Astrocyte (in vitro differentiated cells and primary cell): ENCODE measurements at regions not wholly inside any gene's neighbourhood (a gene's known extent, or its start where the extent isn't known, plus 50 kb on each side); places are given as distances from the start of the nearest gene placed in this dataset.
A peak's percentile ranks its signal among the peaks of the same experiment; 100 is the strongest.
"Not testable (repeated sequence)": the region's sequence is repeated elsewhere in the genome, so short reads cannot be mapped to it uniquely, and the experiment has no call there.

ENCODE experiments used
- DNase-seq: peaks from one replicate; pipeline ENCODE4 v3.0.0-alpha.2; 2010; ENCODE audit warnings: low read depth
- FAIRE-seq: peaks from 2 replicates; lab custom pipeline; 2011; peaks lifted over from hg19 to GRCh38; lab: Jason Lieb, UNC
- H2AFZ ChIP-seq: 2 replicates; pipeline ENCODE4 v1.6.0; 2012; ENCODE audit warnings: low read depth, low read length, inconsistent platforms
- H3K27ac ChIP-seq: 2 replicates; pipeline ENCODE4 v1.5.1; 2011; ENCODE audit warnings: low read depth, low read length, inconsistent platforms
- H3K27me3 ChIP-seq: 2 replicates; pipeline ENCODE4 v1.6.0; 2011; ENCODE audit warnings: low read length, inconsistent platforms; ENCODE audit not compliant: insufficient read depth
- H3K36me3 ChIP-seq: 2 replicates; pipeline ENCODE4 v1.5.1; 2011; ENCODE audit warnings: low read length, inconsistent platforms; ENCODE audit not compliant: insufficient read depth
- H3K4me1 ChIP-seq: 2 replicates; pipeline ENCODE4 v1.5.1; 2011; ENCODE audit warnings: low read length, inconsistent platforms; ENCODE audit not compliant: insufficient read depth
- H3K4me2 ChIP-seq: 2 replicates; pipeline ENCODE4 v1.6.0; 2012; ENCODE audit warnings: low read length, inconsistent platforms
- H3K4me3 ChIP-seq: 2 replicates; pipeline ENCODE4 v1.5.1; 2011; ENCODE audit warnings: low read depth, mild to moderate bottlenecking, low read length, inconsistent platforms; ENCODE audit not compliant: insufficient read depth
- H3K79me2 ChIP-seq: 2 replicates; pipeline ENCODE4 v1.6.0; 2012; ENCODE audit warnings: mild to moderate bottlenecking, low read length, inconsistent platforms; ENCODE audit not compliant: insufficient read depth
- H3K9ac ChIP-seq: 2 replicates; pipeline ENCODE4 v1.6.0; 2012; ENCODE audit warnings: mild to moderate bottlenecking, low read length, inconsistent platforms
- H3K9me3 ChIP-seq: 2 replicates; pipeline ENCODE4 v1.5.1; 2012; ENCODE audit warnings: low read depth, mild to moderate bottlenecking, low read length, inconsistent platforms; ENCODE audit not compliant: insufficient read depth
- H4K20me1 ChIP-seq: 2 replicates; pipeline ENCODE4 v1.6.0; 2012; ENCODE audit warnings: low read length, inconsistent platforms; ENCODE audit not compliant: insufficient read depth
- H3K27ac Mint-ChIP-seq: one replicate; pipeline ENCODE4 v1.8.0; 2021; ENCODE audit warnings: mild to moderate bottlenecking, mixed read lengths; ENCODE audit not compliant: unreplicated experiment
- H3K27me3 Mint-ChIP-seq: one replicate; pipeline ENCODE4 v1.8.0; 2021; ENCODE audit warnings: low read depth, mixed read lengths; ENCODE audit not compliant: unreplicated experiment
- H3K36me3 Mint-ChIP-seq: one replicate; pipeline ENCODE4 v1.8.0; 2021; ENCODE audit warnings: low read depth, mixed read lengths; ENCODE audit not compliant: unreplicated experiment
- H3K4me1 Mint-ChIP-seq: one replicate; pipeline ENCODE4 v1.8.0; 2021; ENCODE audit warnings: low read depth, mixed read lengths; ENCODE audit not compliant: unreplicated experiment
- H3K4me3 Mint-ChIP-seq: one replicate; pipeline ENCODE4 v1.8.0; 2021; ENCODE audit warnings: mild to moderate bottlenecking, moderate library complexity, mixed read lengths; ENCODE audit not compliant: unreplicated experiment
- H3K9me3 Mint-ChIP-seq: one replicate; pipeline ENCODE4 v1.8.0; 2021; ENCODE audit warnings: mild to moderate bottlenecking, mixed read lengths; ENCODE audit not compliant: unreplicated experiment
- EZH2 ChIP-seq: IDR thresholded peaks from 2 replicates; pipeline ENCODE4 v1.6.1; 2012; ENCODE audit warnings: mild to moderate bottlenecking, low read length, inconsistent platforms; ENCODE audit not compliant: insufficient read depth
- TF ChIP-seq, protein P1 (sequence below): IDR thresholded peaks from 2 replicates; pipeline ENCODE4 v1.5.1; 2011; ENCODE audit warnings: low read depth, mild to moderate bottlenecking, inconsistent platforms, low read length, moderate library complexity; ENCODE audit not compliant: insufficient read depth

DNA sequence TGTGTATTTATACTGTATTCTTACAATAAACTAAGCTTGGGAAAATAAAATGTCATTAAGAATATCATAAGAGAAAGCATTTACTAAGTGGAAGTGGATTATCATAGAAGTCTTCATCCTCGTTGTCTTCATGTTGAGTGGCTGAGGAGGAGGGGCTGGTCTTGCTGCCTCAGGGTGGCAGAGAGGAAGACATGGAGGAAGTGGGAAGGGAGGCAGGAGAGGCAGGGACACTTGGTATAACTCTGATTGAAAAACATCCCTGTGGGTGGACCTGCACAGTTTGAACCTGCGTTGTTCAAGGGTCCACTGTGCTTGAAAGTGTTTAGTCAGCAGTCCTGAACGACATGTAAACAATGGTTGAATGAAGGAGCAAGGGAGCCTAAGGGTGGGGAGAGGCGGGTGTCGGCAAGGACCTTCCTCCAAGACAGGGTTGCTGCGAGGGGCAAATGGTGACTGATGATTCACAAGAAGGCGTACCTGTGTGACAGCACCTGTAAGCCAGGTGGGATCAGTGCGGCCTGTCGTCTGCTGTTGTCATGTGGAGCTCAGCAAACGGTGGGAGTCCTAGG lies 103.8 kb upstream of the KLF13 start:
- H3K9ac ChIP-seq = no peak overlapping the region
- no peak overlapping the region for H3K27ac ChIP-seq
- DNase-seq (no peak), FAIRE-seq (no peak)
- no peaks in the 10 kb centered on the region for H4K20me1 ChIP-seq
- no peaks in the 10 kb centered on the region for H3K79me2 ChIP-seq
- H2AFZ ChIP-seq = no peak overlapping the region
- H3K4me3 ChIP-seq = no peak overlapping the region
- no peak overlapping the region for H3K27ac Mint-ChIP-seq
- H3K9me3 ChIP-seq = no peaks in the 10 kb centered on the region
- no peaks in the 10 kb centered on the region for H3K4me1 Mint-ChIP-seq
- H3K4me2 ChIP-seq = no peak overlapping the region
- peaks cover 13% of the 10 kb centered on the region for H3K27me3 Mint-ChIP-seq
- H3K9me3 Mint-ChIP-seq = no peaks in the 10 kb centered on the region
- H3K36me3 Mint-ChIP-seq = no peaks in the 10 kb centered on the region
- no peaks in the 10 kb centered on the region for H3K36me3 ChIP-seq
- peaks cover 9% of the 10 kb centered on the region for H3K4me1 ChIP-seq
- TF ChIP-seq, protein P1, sequence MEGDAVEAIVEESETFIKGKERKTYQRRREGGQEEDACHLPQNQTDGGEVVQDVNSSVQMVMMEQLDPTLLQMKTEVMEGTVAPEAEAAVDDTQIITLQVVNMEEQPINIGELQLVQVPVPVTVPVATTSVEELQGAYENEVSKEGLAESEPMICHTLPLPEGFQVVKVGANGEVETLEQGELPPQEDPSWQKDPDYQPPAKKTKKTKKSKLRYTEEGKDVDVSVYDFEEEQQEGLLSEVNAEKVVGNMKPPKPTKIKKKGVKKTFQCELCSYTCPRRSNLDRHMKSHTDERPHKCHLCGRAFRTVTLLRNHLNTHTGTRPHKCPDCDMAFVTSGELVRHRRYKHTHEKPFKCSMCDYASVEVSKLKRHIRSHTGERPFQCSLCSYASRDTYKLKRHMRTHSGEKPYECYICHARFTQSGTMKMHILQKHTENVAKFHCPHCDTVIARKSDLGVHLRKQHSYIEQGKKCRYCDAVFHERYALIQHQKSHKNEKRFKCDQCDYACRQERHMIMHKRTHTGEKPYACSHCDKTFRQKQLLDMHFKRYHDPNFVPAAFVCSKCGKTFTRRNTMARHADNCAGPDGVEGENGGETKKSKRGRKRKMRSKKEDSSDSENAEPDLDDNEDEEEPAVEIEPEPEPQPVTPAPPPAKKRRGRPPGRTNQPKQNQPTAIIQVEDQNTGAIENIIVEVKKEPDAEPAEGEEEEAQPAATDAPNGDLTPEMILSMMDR = no peak
- TF ChIP-seq EZH2 = no peak
- no peak overlapping the region for H3K4me3 Mint-ChIP-seq
- peaks cover 15% of the 10 kb centered on the region for H3K27me3 ChIP-seq

DNA sequence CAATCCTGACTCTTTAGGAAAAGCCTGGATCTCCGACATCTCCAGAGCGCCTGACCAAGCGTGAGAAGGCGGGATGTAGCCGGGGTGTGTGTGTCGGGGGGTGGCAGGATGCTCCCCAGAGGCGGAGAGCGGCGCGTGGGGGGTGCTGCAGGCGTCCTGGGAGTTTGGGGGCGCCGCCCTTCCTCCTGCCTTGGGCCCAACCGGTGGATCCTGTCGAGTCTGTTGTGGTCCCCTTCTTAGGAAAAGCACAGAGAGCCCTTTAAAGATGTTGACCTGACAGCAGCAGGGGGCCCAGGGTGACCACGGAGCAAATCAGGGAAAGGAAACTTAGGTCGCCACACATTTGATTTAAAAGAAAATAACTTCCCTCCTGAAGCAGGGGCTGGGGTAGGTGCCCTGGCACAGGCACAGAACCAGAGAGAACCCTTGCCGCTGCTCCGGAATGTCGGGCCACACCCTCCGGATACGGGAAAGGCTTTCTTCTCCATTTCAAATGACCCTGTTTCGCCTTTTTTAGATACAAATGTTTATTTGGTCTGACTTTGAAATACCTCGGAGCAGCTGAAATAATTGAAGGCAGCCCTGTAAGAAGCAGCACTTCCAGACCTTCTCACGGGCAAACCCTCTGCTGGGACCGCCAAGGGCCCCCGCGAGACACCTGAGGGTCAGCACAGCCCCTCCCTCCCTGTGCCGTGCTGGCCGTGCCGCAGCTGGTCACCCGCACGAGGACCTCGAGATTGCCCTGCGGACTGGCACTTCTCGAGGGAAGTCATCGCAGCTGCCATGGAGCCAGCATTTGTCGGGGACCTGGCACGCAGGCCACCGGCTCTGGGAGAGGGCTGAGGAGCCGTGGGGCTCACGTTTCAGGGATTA lies 102.9 kb upstream of the KLF13 start:
- no peak for FAIRE-seq
- Histone ChIP-seq H3K27me3 (peaks cover 15% of the 10 kb centered on the region), H3K9ac (no peak overlapping the region), H4K20me1 (no peaks in the 10 kb centered on the region), H3K79me2 (no peaks in the 10 kb centered on the region), H3K9me3 (no peaks in the 10 kb centered on the region), H3K27ac (no peak overlapping the region), H3K4me2 (peak overlapping the region; percentile 77), H2AFZ (peak overlapping the region; percentile 48), H3K4me3 (peak overlapping the region; percentile 25), H3K36me3 (no peaks in the 10 kb centered on the region), H3K4me1 (peaks cover 9% of the 10 kb centered on the region)
- peak; percentile 23 for TF ChIP-seq EZH2
- TF ChIP-seq, protein P1 = no peak
- Mint-ChIP-seq H3K27ac (no peak overlapping the region), H3K4me1 (no peaks in the 10 kb centered on the region), H3K9me3 (no peaks in the 10 kb centered on the region), H3K27me3 (peaks cover 11% of the 10 kb centered on the region), H3K36me3 (no peaks in the 10 kb centered on the region), H3K4me3 (no peak overlapping the region)
- DNase-seq = no peak

DNA sequence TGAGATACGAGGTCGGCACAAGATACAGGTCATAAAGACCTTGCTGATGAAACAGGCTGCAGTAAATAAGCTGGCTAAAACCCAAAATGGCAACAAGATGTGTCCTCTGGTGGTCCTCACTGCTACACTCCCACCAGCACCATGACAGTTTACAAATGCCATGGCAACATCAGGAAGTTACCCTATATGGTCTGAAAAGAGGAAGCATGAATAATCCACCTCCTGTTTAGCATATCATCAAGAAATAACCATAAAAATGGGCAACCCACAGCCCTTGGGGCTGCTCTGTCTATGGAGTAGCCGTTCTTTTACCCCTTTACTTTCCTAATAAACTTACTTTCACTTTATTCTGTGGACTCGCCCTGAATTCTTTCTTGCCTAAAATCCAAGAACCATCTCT lies 102.0 kb upstream of the KLF13 start:
- H3K4me1 Mint-ChIP-seq, H3K36me3 ChIP-seq, H3K4me3 ChIP-seq, H3K27ac ChIP-seq, H3K36me3 Mint-ChIP-seq, H2AFZ ChIP-seq, H3K79me2 ChIP-seq, H3K9me3 ChIP-seq, H3K27ac Mint-ChIP-seq, H3K9me3 Mint-ChIP-seq, H3K4me2 ChIP-seq, H3K4me3 Mint-ChIP-seq, H4K20me1 ChIP-seq, H3K4me1 ChIP-seq, H3K9ac ChIP-seq, FAIRE-seq, DNase-seq: not testable (repeated sequence)
- peaks cover 15% of the 10 kb centered on the region for H3K27me3 ChIP-seq
- H3K27me3 Mint-ChIP-seq = peaks cover 11% of the 10 kb centered on the region
